ENCODE measurements at regions not wholly inside any gene's neighbourhood (a gene's known extent, or its start where the extent isn't known, plus 50 kb on each side); places are given as distances from the start of the nearest gene placed in this dataset.

GRCh38 chr3:189554868-189555557 is 76.2 kb upstream of the TP63 start (continued):
- TF ChIP-seq SAFB2 (IDR thresholded peaks at IDR 0.05; ENCODE audit: borderline replicate concordance, low read depth, low read length, severe bottlenecking) (no peak), XRCC5 (IDR thresholded peaks at IDR 0.05; ENCODE audit: low read depth, low read length) (no peak), SREBF1 (IDR thresholded peaks at IDR 0.05; ENCODE audit: borderline replicate concordance, low read depth, low read length) (no peak), HLTF (IDR thresholded peaks at IDR 0.05) (no peak), POLR2AphosphoS2 (IDR thresholded peaks at IDR 0.05; ENCODE audit: low read length) (no peak), THAP12 (CRISPR knock-in tag; IDR thresholded peaks at IDR 0.05) (no peak), NR2C2 (CRISPR knock-in tag; IDR thresholded peaks at IDR 0.05) (no peak), NR2C2 (tag; IDR thresholded peaks at IDR 0.05) (no peak)

GRCh38 chr3:189555558-189555881 is 75.7 kb upstream of the TP63 start:
- in situ Hi-C loops (cut with MboI) = no loop called here
- no peak overlapping the region for H3K4me2 ChIP-seq (ENCODE audit: insufficient read depth, low read length)
- intact Hi-C loops (cut with micrococcal nuclease) = no loop called here
- no peak overlapping the region for H3K27ac ChIP-seq (ENCODE audit: extremely low read depth, low read depth, low read length)
- ATAC-seq (no peak), DNase-seq (ENCODE audit: extremely low read depth in 1 of 4, low spot score in 3 of 4) (no peak), FAIRE-seq (no peak)
- H3K79me2 ChIP-seq (ENCODE audit: control insufficient read depth, insufficient read depth, low read length) = no peaks in the 10 kb centered on the region
- no peaks in the 10 kb centered on the region for H3K9me1 ChIP-seq (ENCODE audit: control insufficient read depth, insufficient read depth, low read length)
- no peaks in the 10 kb centered on the region for H4K20me1 ChIP-seq (replicated peaks; ENCODE audit: control insufficient read depth, insufficient read depth, low read length)
- CTCF ChIA-PET (ENCODE audit: low intra/inter-chr PET ratio) = no interaction called here
- no peaks in the 10 kb centered on the region for H3K27me3 ChIP-seq (ENCODE audit: control insufficient read depth in 2 of 2, insufficient read depth in 2 of 2, low read length in 2 of 2)
- no TSS peak for BruUV-seq (replicated peaks)
- WGBS (ENCODE audit: insufficient coverage, low coverage, missing lambda C conversion rate) = 0% methylated on average over 1 of the region's 1 CpG
- H3K4me1 ChIP-seq (replicated peaks in 1 of 2; ENCODE audit: control insufficient read depth in 2 of 2, insufficient read depth in 2 of 2, low read length in 2 of 2) = no peaks in the 10 kb centered on the region
- H3K36me3 ChIP-seq (ENCODE audit: control insufficient read depth, insufficient read depth, low read length) = no peaks in the 10 kb centered on the region
- H3K9ac ChIP-seq (ENCODE audit: insufficient read depth in 1 of 2, low read depth in 2 of 2, low read length in 2 of 2) = no peak overlapping the region
- H3K4me3 ChIP-seq = no peak overlapping the region
- no peaks in the 10 kb centered on the region for H3K9me3 ChIP-seq (replicated peaks; ENCODE audit: control insufficient read depth, insufficient read depth, low read depth, low read length)
- H2AFZ ChIP-seq (ENCODE audit: low read depth, low read length) = no peak overlapping the region
- POLR2A ChIA-PET = no interaction called here
- TF ChIP-seq SFPQ (IDR thresholded peaks at IDR 0.05; ENCODE audit: low read depth, low read length) (no peak), ZFX (CRISPR knock-in tag; IDR thresholded peaks at IDR 0.05) (no peak), GATA2 (CRISPR knock-in tag; IDR thresholded peaks at IDR 0.05) (no peak), ATF6 (CRISPR knock-in tag; IDR thresholded peaks at IDR 0.05) (no peak), PML (IDR thresholded peaks at IDR 0.05; ENCODE audit: low read length) (no peak), GATAD2A (IDR thresholded peaks at IDR 0.05) (no peak), GTF2B (IDR thresholded peaks at IDR 0.05; ENCODE audit: extremely low read depth, insufficient read length) (no peak), FOXP1 (CRISPR knock-in tag; IDR thresholded peaks at IDR 0.05) (no peak)

Measured in K562 (cell line).